ENCODE measurements at regions not wholly inside any gene's neighbourhood (a gene's known extent, or its start where the extent isn't known, plus 50 kb on each side); places are given as distances from the start of the nearest gene placed in this dataset.

DNA sequence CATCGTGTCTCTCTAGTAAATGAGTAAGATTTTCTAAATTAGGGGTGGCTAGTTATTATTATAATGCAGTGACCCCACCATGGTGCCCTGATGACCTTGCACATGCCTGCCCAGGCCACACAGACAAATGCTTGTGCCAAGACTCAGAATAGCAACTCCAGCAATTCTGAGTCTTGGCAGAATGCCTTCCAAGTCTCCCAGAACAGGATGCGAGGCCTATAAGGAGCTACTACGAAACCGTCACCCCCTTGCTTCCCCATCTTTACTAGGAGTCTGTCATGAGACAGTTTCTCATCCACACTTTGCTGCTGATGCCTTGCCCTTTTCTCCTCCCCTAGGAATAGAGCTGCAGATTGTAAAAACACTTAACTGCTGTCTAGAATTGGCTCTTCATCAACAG lies 559.9 kb downstream of the TRHDE start:
- Histone ChIP-seq H4K91ac (ENCODE audit: insufficient read length, low read depth, low read length) (no peak overlapping the region), H3K4me1 (ENCODE audit: insufficient read depth, low read length) (no peaks in the 10 kb centered on the region), H3K79me2 (ENCODE audit: insufficient read depth, low read length) (no peaks in the 10 kb centered on the region), H3K4me2 (ENCODE audit: insufficient read depth, insufficient read length, low read length) (no peak overlapping the region), H2BK12ac (ENCODE audit: insufficient read length, low read depth, low read length) (no peak overlapping the region), H2AK5ac (ENCODE audit: insufficient read length, low read length) (no peak overlapping the region), H3K79me1 (ENCODE audit: insufficient read depth, low read depth, low read length, poor library complexity, severe bottlenecking) (no peaks in the 10 kb centered on the region), H2BK15ac (ENCODE audit: low read depth, low read length) (no peak overlapping the region), H3K27ac (ENCODE audit: insufficient read length, low read depth, low read length) (no peak overlapping the region), H3K56ac (ENCODE audit: insufficient read length, low read depth, low read length) (no peak overlapping the region), H3K9me3 (ENCODE audit: control insufficient read depth, low read depth, low read length) (no peaks in the 10 kb centered on the region), H2BK20ac (ENCODE audit: low read depth, low read length, poor library complexity, severe bottlenecking) (no peak overlapping the region), H4K20me1 (ENCODE audit: control insufficient read depth, insufficient read depth, insufficient read length) (no peaks in the 10 kb centered on the region), H3K18ac (ENCODE audit: insufficient read length, low read depth, low read length) (no peak overlapping the region), H2BK120ac (ENCODE audit: low read depth, low read length, poor library complexity, severe bottlenecking) (no peak overlapping the region), H3K4ac (ENCODE audit: low read depth, low read length) (no peak overlapping the region), H4K5ac (ENCODE audit: insufficient read length, low read depth, low read length) (no peak overlapping the region), H3K27me3 (ENCODE audit: insufficient read depth, low read length) (no peaks in the 10 kb centered on the region), H4K8ac (replicated peaks; ENCODE audit: insufficient read length, low read depth, low read length) (no peak overlapping the region), H2AFZ (ENCODE audit: low read length) (no peak overlapping the region), H2BK5ac (ENCODE audit: insufficient read length, low read length) (no peak overlapping the region), H3K23ac (ENCODE audit: insufficient read length, low read depth, low read length) (no peak overlapping the region), H3K23me2 (ENCODE audit: insufficient read length, low read depth, low read length, poor library complexity, severe bottlenecking) (no peaks in the 10 kb centered on the region), H3K14ac (ENCODE audit: insufficient read depth, low read length) (no peak overlapping the region), H3K9ac (ENCODE audit: extremely low read depth, insufficient read length, low read length) (no peak overlapping the region), H3T11ph (ENCODE audit: low read length) (no peak overlapping the region)
- Mint-ChIP-seq H3K36me3 (ENCODE audit: insufficient read depth in 1 of 3, low read depth in 3 of 3) (no peaks in the 10 kb centered on the region), H3K4me3 (no peak overlapping the region), H3K27me3 (ENCODE audit: low read depth) (no peaks in the 10 kb centered on the region), H3K9me3 (no peaks in the 10 kb centered on the region), H3K27ac (peak overlapping the region in 1 of 3 experiments; percentile 30; a peak in 1 of 7 replicates), H3K4me1 (peaks cover 10 to 16% of the 10 kb centered on the region in 2 experiments)
- no peak for DNase-seq
- TF ChIP-seq, protein P1, sequence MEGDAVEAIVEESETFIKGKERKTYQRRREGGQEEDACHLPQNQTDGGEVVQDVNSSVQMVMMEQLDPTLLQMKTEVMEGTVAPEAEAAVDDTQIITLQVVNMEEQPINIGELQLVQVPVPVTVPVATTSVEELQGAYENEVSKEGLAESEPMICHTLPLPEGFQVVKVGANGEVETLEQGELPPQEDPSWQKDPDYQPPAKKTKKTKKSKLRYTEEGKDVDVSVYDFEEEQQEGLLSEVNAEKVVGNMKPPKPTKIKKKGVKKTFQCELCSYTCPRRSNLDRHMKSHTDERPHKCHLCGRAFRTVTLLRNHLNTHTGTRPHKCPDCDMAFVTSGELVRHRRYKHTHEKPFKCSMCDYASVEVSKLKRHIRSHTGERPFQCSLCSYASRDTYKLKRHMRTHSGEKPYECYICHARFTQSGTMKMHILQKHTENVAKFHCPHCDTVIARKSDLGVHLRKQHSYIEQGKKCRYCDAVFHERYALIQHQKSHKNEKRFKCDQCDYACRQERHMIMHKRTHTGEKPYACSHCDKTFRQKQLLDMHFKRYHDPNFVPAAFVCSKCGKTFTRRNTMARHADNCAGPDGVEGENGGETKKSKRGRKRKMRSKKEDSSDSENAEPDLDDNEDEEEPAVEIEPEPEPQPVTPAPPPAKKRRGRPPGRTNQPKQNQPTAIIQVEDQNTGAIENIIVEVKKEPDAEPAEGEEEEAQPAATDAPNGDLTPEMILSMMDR (conservative IDR thresholded peaks at IDR 0.05) = no peak
- no CpG with 5 or more reads among the region's 4 CpGs for WGBS (ENCODE audit: extremely low coverage, insufficient read length, low lambda C conversion rate)

Measured in H9 (cell line).